T-helper 2 cell treated with Interferon-gamma antibody and Interleukin-4, amounts not matched to agents 100 ng/mL and 5 ng/mL, for 36 hours (primary cell): ENCODE measurements at regions not wholly inside any gene's neighbourhood (a gene's known extent, or its start where the extent isn't known, plus 50 kb on each side); places are given as distances from the start of the nearest gene placed in this dataset.
"Not testable (repeated sequence)": the region's sequence is repeated elsewhere in the genome, so short reads cannot be mapped to it uniquely, and the experiment has no call there.

ENCODE experiments used
- intact Hi-C: fragments of 100-400 bp; cut with micrococcal nuclease; formaldehyde crosslinking; loops from one replicate; pipeline ENCODE4 v1.15.1; 2023

DNA sequence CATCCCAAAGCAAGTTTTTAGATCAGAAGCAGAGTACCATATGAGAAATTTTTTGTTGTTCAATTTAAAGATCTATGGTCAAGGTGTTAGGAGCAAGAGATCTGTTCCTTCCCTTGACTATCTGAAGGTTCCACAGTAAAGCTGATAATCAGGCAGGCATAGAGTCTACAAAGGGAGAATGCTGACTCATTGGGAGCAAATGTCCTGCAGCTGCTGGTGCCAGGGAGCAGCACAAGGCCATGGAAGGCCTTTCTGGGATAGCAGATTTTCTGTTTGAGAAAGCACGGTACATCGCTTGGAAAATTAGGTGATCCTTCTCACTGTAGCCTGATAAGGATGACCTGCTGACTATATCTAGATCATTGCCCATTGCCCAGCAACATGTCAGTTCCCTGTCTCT is 210.1 kb upstream of the C1orf87 start:
- intact Hi-C loops: loop anchor here (5.0 kb wide), 1 partner anchor 759 kb away; no protein-coding TSS in a partner anchor

DNA sequence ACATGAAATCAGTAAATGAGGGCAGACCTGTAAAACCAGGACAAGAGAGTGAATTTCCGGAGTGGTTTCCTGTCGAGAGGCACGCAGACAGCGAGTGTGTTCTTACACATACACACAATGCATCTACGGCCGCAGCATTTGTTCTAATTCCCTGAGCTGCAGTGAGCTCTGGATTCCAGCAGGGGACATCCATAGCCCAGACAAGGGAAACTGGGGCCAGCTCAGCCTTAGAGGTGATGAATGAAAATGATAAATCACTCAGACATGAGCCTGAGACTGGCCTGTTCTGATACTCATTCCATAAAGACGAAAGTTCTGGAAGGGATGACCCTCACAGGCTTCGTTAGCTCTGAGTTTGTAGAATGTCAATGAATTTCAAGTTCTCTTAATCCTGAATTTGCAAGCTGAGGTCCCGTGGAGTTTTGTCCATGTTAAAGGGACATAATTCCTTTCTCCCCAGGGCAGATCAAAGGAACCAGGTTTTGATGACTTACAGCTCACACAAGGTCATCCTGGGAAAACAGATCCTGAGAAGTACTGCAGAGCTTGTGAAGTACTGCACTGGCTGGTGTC is 207.9 kb upstream of the C1orf87 start:
- intact Hi-C loops: loop anchor here (5.0 kb wide), 1 partner anchor 761 kb away; no protein-coding TSS in a partner anchor

DNA sequence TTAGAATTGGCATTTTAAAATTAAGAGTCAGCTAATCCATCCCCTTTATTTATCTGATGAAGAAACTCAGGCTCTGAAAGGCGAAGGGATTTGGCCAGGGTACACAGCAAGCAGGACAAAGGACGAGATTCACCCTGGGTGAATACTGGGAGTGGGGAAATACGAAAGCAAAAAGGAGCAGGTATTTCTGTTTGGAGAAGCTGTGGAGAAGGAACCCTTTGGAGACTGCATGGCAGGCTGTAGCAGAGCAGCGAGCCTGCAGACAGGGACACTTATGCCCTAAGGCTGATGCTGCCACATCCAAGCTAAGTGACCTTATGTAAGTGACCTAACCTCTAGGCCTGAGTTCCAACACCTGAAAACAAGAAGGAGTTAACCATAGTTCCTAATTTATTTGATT is 207.2 kb upstream of the C1orf87 start:
- intact Hi-C loops: loop anchor here (5.0 kb wide), 1 partner anchor 761 kb away; no protein-coding TSS in a partner anchor

GRCh38 chr1:60280256-60280655 is 206.7 kb upstream of the C1orf87 start:
- intact Hi-C loops: loop anchor here (5.0 kb wide), 1 partner anchor 762 kb away; no protein-coding TSS in a partner anchor

DNA sequence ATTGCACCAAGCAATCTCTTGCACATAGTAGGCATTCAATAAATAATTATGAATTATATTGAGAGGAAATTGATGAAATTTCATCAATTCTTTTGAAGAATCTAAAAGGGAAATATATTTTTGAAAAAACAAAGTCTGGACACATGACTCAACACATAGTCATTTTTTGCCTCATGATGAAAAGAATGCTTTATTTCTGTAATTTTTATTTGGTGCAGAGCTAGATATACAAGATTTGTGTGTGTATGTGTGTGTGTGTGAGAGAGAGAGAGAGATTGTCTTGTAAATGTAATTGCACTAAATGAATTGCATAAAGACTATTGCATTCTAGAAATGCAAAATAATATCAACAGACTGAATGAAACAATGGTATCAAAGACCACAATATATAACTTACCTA is 206.2 kb upstream of the C1orf87 start:
- intact Hi-C loops: loop anchor here (5.0 kb wide), 1 partner anchor 763 kb away; no protein-coding TSS in a partner anchor

DNA sequence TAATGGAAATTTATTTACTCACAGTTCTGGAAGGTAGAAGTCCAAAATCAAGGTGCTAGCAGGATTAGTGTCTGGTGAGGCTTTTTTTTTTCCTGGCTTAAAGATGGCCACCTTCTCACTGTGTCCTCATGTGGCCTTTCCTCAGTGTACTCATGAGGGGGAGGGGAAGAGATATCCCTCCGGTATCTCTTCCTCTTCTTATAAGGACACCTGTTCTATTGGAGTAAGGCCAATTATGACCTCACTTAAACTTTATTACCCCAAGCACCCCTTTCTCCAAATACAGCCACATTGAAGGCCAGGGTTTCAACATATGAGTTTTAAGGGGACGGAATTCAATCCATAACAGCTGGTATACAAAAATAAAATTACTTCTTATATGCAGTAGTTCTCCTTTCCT is 203.7 kb upstream of the C1orf87 start:
- intact Hi-C loops: no loop called here

- intact Hi-C loops: no loop called here
These were observed 201.1 kb upstream of the C1orf87 start for GRCh38 chr1:60274422-60275290.

DNA sequence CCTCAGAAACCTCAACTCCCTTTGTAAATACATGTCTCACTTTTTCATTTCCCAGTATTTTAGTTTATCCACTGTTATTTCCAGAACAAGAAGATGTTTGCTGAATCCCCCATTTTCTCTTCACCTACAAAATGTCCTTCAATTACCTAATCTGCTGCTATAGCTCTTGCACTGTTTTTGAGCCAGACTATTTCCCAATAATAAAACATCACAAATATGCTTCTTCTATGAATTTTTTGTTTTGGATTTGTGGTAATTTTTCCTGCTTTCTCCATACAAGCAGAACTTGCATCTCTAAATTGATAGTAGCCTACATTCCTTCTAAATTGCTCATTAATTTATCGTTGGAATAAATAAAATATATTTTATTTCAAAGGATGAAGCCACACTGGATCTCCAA is 199.6 kb upstream of the C1orf87 start:
- intact Hi-C loops: no loop called here

DNA sequence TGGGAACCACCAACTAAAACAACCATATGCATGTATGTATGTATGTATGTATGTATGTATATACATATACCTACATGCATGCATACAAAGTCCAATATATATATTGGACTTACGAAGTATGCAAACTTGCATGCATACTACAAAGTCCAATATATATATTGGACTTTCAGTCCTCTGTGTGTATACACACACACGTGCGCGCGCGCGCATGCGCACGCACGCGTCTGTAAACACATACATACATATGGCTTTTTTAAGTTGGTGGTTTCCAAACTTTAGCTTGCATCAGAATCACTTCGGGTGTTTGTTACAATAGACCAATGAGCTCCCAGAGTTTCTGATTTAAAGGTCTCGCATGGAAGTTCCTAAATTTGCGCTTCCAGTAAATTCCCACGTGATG is 197.5 kb upstream of the C1orf87 start:
- intact Hi-C loops: no loop called here

DNA sequence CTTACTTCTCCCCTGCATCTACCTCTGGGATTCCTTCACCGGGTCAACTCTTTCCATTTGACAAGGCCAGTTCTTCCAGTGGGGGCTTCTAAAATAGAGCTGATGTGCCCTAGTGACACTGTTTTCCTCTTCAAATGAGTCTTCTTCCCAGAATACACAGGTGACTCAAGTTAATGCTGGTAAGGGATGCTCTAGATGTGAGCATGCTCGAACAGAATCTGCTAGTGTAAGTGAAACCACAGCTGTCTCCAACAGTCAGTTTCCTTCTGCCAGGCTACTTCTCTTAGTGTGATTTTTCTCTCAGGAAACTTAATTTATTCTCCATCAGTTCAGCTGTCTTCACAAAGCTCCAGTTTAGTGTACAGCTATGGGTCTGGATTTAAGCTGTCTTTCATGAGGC is 194.9 kb upstream of the C1orf87 start:
- intact Hi-C loops: no loop called here

- intact Hi-C loops: no loop called here
These were observed 192.3 kb upstream of the C1orf87 start for GRCh38 chr1:60265560-60266535.

DNA sequence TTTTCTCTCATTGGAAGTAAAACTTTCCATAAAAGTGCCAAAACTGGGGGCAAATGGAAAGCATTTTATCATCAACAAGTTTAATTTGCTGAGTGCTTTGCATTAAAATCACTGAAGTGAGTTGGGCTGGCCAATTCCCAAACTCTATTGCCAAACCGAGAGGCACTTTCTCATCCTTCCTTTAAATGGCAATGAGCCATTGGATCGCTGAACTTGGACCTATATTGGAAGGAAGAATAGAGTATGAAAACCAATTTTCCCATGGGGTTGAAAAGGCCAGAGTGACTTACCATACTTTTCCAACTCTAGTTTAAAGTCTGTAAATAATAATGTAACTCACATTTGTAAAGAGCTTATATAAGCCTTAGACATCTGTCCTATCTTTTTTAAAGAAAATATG is 189.1 kb upstream of the C1orf87 start:
- intact Hi-C loops: no loop called here

- intact Hi-C loops: no loop called here
These were observed 184.0 kb upstream of the C1orf87 start for GRCh38 chr1:60257531-60257930.

DNA sequence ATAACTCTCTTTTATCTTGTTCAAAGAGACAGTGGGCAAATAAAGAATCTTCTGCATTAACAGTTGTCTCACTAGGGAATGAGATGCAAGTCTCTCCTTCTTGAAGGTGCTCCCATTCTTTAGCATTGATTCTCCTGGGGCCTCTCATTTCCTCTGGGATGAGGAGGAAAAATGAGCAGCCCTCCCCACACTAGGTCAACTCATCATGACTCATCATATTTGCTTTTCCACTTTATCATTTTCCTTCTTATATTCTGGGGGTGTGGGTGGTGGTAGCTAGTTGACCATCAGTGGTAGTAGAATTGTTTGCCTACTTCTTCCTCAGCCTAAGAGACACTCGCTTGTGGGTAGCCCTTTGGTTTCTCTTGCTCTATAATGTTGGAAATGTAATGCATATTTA is 182.0 kb upstream of the C1orf87 start:
- intact Hi-C loops: no loop called here

- intact Hi-C loops: no loop called here
These were observed 177.9 kb upstream of the C1orf87 start for GRCh38 chr1:60251426-60251825.

DNA sequence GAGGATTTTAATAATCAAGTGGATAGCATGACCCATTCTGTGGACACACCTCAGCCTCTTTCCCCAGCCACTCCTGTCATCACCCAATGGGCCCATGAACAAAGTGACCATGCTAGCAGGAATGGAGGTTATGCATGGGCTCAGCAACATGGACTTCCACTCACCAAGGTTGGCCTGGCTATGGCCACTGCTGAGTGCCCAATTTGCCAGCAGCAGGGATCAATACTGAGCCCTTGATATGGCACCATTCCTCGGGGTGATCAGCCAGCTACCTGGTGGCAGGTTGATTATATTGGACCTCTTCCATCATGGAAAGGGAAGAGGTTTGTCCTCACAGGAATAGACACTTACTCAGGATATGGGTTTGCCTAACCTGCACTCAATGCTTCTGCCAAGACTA is 173.9 kb upstream of the C1orf87 start:
- intact Hi-C loops: not testable (repeated sequence)

GRCh38 chr1:60245324-60245723 is 171.8 kb upstream of the C1orf87 start:
- intact Hi-C loops: no loop called here

DNA sequence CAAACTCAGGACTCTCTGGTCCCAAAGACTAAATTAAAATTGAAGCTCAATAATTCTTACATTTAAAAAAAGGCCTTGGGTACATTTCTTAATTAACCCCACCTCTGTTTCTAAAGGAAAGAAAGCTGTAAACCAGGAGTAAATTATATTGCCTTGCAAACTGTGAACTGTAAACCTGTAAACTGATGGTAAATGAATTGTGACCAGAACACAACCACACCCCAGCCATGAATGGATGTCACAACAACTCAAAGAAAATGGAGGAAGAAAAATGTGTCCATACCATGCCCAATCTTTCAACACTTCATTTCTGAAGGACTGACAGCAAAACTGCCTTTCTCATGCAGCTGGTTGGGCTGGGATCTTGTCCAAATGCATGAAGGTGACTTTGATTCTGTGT is 171.3 kb upstream of the C1orf87 start:
- intact Hi-C loops: no loop called here

DNA sequence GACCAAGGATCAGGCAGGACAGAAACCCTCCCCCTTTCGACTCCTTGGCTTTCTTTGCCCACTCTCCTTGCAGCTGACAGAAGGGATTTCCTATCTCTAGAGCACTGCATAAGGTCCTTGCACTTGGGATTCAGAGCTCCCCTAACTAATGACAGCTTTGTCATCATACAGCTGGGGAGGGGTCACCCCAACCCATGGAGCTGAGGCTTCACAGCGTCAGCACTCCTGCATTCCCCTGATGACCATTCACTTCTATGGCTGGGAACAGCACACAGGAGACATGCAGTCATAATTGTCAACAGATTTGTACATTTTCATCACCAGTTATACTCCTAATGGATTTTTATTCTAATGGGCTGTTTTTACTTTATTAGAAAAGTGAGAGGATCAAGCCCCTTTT is 161.7 kb upstream of the C1orf87 start:
- intact Hi-C loops: no loop called here

GRCh38 chr1:60234776-60235175 is 161.2 kb upstream of the C1orf87 start:
- intact Hi-C loops: no loop called here

- intact Hi-C loops: no loop called here
These were observed 156.3 kb upstream of the C1orf87 start for GRCh38 chr1:60229821-60230220.
